Hematopoietic multipotent progenitor cell treated with erythropoietin and hydrocortisone succinate and interleukin-3 and kit ligand, for 8 days (in vitro differentiated cells): ENCODE measurements at regions not wholly inside any gene's neighbourhood (a gene's known extent, or its start where the extent isn't known, plus 50 kb on each side); places are given as distances from the start of the nearest gene placed in this dataset.

Source experiments
- DNase-seq: peaks from one replicate; pipeline ENCODE4 v3.0.0-alpha.2; 2015

DNA sequence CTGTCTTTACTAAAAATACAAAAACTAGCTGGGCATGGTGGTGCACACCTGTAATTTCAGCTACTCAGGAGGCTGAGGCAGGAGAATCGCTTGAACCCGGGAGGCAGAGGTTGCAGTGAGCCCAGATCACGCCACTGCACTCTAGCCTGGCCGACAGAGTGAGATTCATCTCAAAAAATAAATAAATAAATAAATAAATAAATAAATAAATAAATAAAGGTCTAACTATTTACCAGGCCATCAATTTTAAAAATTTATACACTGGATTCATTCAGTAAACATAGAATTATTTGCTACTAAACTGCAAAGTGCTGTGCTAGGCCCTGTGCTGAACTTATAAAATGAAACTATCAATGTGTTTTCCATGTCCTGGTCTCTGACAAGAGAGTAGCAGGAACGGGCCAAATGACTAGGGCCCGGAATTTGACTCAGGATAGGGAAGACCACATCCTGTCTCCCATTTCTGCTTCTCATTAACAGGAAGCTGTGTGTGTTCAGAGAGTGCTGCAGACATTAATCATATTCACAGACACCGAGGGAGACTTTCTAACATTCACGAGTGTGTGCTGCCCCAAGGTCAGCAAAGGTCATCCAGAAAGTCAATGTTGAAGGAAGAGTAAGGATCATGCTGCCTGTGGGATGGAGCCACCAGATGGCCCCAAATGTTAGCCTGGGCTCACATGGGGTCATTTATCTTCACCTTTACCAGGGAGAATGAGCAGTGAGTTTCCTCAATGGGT, 95.8 kb downstream of the SPP2 start:
- no peak for DNase-seq

DNA sequence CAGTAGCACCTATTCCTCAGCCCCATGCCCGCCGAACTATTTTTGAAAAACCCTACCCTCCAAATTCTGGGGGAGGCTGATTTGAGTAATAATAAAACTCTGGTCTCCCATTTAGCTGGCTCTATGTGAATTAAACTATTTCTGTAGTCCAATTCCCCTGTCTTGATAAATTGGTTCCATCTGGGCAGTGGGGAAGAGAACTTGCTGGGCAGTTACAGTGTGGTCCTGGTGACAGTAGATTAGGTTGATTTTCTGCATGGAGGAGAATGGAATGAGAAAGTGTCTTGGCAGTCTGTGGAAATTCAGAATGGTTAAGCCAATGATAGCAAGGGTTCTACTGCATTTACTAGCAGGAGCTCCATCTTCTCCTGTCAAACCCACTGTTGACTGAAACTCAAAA, 95.0 kb downstream of the SPP2 start:
- DNase-seq, result no peak

GRCh38 chr2:234145057-234145456, 94.6 kb downstream of the SPP2 start:
- DNase-seq, result no peak

- DNase-seq, result no peak
Measured at GRCh38 chr2:234143896-234144295, 93.4 kb downstream of the SPP2 start.

DNA sequence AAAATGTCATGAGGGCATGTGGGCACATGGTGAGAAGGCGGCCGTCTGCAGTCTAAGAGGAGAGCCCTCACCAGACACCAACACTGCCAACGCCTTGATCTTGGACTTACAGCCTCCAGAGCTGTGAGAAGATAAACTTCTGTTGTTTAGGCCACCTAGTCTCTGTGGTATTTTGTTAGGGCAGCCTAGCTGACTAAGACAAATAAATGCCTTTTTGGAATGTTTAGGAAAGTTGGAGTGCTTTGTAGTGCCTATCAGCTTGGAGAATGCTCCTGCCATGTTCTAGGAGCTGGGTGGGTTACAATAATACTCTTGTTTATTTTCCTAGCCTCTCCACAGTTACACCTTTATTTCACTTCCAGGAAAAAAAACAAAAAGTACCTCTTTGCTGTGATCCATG, 92.0 kb downstream of the SPP2 start:
- DNase-seq, result no peak

GRCh38 chr2:234139755-234140154, 89.3 kb downstream of the SPP2 start:
- no peak for DNase-seq

DNA sequence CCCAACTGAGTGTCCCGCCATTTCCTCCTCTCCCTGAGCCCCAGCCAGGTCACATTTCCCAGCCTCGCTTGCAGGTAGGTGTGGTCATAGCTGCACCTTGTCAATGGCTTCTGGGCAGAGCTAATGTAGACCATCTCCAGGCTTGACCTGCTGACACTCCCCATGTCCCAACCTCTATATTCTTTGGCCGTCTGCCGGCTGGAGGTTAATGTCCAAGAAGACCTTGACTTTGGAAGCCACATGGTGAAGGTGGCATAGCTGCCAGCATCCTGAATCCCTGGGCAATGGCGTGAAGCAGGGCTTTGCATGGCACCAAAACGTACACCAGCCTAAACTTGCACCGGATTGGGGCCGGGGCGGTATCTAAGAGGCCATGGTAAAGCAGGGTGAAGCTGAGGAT, 88.3 kb downstream of the SPP2 start:
- DNase-seq, result no peak

GRCh38 chr2:234137400-234138014, 87.0 kb downstream of the SPP2 start:
- DNase-seq, result no peak

DNA sequence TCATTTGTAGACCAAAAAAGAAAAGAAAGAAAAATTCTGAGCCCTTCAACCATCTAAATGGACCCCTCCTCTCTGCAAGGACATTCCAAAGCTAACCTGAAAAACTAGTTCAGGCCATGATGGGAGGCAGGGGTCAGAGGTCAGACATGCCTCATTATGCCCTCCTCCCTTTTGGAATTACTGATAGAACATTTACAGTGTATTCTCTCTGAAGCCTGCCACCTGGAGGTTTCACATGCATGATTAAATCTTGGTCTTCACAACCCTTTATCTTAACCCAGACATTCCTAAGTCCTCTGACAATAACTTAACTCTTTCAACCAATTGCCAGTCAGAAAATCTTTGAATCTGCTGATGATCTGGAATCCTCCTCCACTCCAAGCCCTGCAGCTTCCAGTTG, 86.0 kb downstream of the SPP2 start:
- DNase-seq, result no peak

DNA sequence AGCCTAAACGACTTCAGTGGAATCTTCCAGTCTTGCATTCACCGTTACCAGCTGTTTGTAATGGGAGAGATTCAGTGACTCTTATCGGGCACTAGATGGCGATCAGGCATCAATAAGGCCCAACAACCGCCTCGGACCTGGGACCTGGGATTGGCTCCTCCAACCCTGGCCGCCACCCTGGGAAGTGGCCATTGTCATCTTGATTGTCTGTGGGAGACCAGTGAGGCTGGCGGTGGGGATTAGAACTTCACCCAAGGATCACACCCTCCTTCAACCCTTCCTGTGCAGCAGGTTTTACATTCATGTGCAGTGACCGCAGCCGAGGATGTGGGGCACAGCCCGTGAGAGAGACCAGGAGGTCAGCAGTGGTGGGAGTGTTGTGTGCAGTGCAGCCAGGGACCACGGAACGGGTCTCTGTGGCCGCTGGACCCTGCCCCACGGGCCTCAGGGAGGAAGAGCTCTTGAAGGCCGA, 85.3 kb downstream of the SPP2 start:
- DNase-seq, result peak; percentile 57

DNA sequence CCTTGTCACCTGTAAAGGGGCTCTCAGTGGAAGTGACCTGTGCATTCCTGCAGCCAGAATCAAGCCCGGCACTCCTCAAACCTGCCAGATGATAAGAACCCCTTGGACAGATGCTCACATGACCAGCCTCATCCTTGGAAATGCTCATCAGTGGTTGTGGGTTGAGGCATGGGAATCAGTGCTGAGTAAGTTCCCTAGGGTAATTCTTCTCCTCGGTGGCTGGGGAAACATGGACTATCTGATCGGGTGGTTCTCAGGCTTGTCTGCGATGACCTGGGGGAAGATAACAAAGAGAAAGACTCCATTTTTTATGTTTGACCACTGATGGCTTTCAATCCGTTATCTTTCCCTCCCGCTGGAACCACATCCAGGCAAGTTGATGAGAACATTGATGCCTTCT, 84.0 kb downstream of the SPP2 start:
- DNase-seq, result no peak

- no peak for DNase-seq
Measured at GRCh38 chr2:234133004-234133403, 82.5 kb downstream of the SPP2 start.

GRCh38 chr2:234130777-234131181, 80.3 kb downstream of the SPP2 start:
- no peak for DNase-seq

DNA sequence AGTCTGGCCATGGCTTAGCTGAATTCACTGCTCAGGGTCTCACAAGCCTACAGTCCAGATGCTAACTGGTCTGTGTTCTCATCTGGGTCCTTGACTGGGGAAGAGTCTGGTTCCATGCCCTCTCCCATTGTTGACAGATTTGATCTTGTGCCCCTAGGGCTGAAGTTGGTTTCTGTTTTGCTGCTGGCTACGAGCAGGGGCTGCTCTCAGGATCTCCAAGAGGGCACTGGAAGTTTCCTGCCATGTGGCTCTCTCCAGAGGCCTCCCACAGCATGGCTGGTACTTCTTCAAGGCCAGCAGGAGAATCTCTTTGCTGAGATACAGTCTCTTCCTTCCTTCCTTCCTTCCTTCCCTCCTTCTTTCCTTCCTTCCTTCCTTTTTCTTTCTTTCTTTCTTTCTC, 78.1 kb downstream of the SPP2 start:
- DNase-seq, result no peak
